A549 (cell line): ENCODE measurements at regions not wholly inside any gene's neighbourhood (a gene's known extent, or its start where the extent isn't known, plus 50 kb on each side); places are given as distances from the start of the nearest gene placed in this dataset.

Source experiments
- ATAC-seq, 2 experiments: fragments of 200-7000 bp in 1 of 2; fragments of >200 bp in 1 of 2; cut with Nextera tagmentation in 1 of 2; cut with Tn5 transposase in 1 of 2; 3 replicates each; pipeline versions ENCODE4 v1.8.0 to v1.9.1; 2018 to 2020; ENCODE audit warnings: mild to moderate bottlenecking in 1 of 2, moderate library complexity in 1 of 2
- CTCF ChIA-PET: fragments of 300-600 bp; sonication (Branson Sonifier 250); formaldehyde crosslinking; extraction: SDS; loops from one replicate; lab custom pipeline; 2021; ENCODE audit warnings: antibody characterized with exemption, inconsistent platforms; lab: Yijun Ruan, JAX
- POLR2A ChIA-PET: fragments of 350-600 bp; formaldehyde crosslinking; extraction: SDS; loops from one replicate; lab custom pipeline; 2021; ENCODE audit warnings: antibody characterized with exemption, inconsistent platforms; lab: Yijun Ruan, JAX
- DNase-seq, 2 experiments: peaks; one replicate each; pipeline versions ENCODE4 v3.0.0 to v3.0.0-alpha.2; 2011 to 2016; ENCODE audit warnings: low read depth in 1 of 2, low spot score in 1 of 2
- FAIRE-seq: peaks from 2 replicates; lab custom pipeline; 2011; peaks lifted over from hg19 to GRCh38; lab: Jason Lieb, UNC
- H3K27ac ChIP-seq, 2 experiments: fragments of >200 bp; sonication (Bioruptor Twin); formaldehyde crosslinking; 3 replicates each; pipeline ENCODE4 v1.5.1; 2016 to 2017
- H3K4me1 ChIP-seq: fragments of >200 bp; sonication (Bioruptor Twin); formaldehyde crosslinking; 3 replicates; pipeline ENCODE4 v1.6.1; 2016
- H3K4me2 ChIP-seq: fragments of >200 bp; sonication (Bioruptor Twin); formaldehyde crosslinking; 3 replicates; pipeline ENCODE4 v1.6.1; 2016
- H3K4me3 ChIP-seq: fragments of >200 bp; sonication (Bioruptor Twin); formaldehyde crosslinking; 3 replicates; pipeline ENCODE4 v1.5.1; 2016
- H3K9me3 ChIP-seq: fragments of >200 bp; sonication (Bioruptor Twin); formaldehyde crosslinking; 3 replicates; pipeline ENCODE4 v1.6.1; 2016
- CEBPB ChIP-seq, 2 experiments: fragments of >200 bp in 1 of 2; sonication (Bioruptor Twin) in 1 of 2; formaldehyde crosslinking in 1 of 2; IDR thresholded peaks; 2 replicates each; pipeline ENCODE4 v1.6.1; 2012 to 2016
- CHD2 ChIP-seq: fragments of 150-350 bp; IDR thresholded peaks from 2 replicates; pipeline ENCODE4 v1.6.1; 2014; ENCODE audit warnings: low read length; ENCODE audit not compliant: partially characterized antibody
- EHF ChIP-seq: fragments of 250-450 bp; sonication (Bioruptor Pico); IDR thresholded peaks from 2 replicates; pipeline ENCODE4 v1.5.0; 2020; ENCODE audit warnings: mild to moderate bottlenecking
- EHMT2 ChIP-seq: fragments of 200-600 bp; sonication (generic); IDR thresholded peaks from 2 replicates; pipeline ENCODE4 v1.6.1; 2016; ENCODE audit warnings: antibody characterized with exemption, low read depth, mild to moderate bottlenecking, moderate library complexity
- ESRRA ChIP-seq: fragments of 150-350 bp; IDR thresholded peaks from 2 replicates; pipeline ENCODE4 v1.6.1; 2014; ENCODE audit warnings: mild to moderate bottlenecking, low read length, borderline replicate concordance
- FOSL2 ChIP-seq, 2 experiments: fragments of 450-650 bp in 1 of 2; fragments of >200 bp in 1 of 2; sonication (Bioruptor Twin) in 1 of 2; formaldehyde crosslinking; IDR thresholded peaks; 2 replicates each; pipeline versions ENCODE4 v1.5.0 to v1.6.1; 2016 to 2020; ENCODE audit warnings: mild to moderate bottlenecking in 1 of 2, moderate library complexity in 1 of 2
- GATA3 ChIP-seq: IDR thresholded peaks from 2 replicates; pipeline ENCODE4 v1.6.1; 2012; ENCODE audit warnings: borderline replicate concordance
- HDAC2 ChIP-seq: fragments of 200-600 bp; sonication (generic); IDR thresholded peaks from 2 replicates; pipeline ENCODE4 v1.6.1; 2016
- HEYL ChIP-seq: fragments of 250-450 bp; sonication (Bioruptor Pico); IDR thresholded peaks from 2 replicates; pipeline ENCODE4 v1.8.0; 2021; ENCODE audit warnings: mild to moderate bottlenecking, moderate library complexity
- HOXA7 ChIP-seq: fragments of 250-450 bp; sonication (Bioruptor Pico); IDR thresholded peaks from 2 replicates; pipeline ENCODE4 v1.5.0; 2020; ENCODE audit warnings: mild to moderate bottlenecking, moderate library complexity
- KDM1A ChIP-seq: fragments of 200-600 bp; sonication (generic); IDR thresholded peaks from 2 replicates; pipeline ENCODE4 v1.6.1; 2016; ENCODE audit warnings: low read depth, mild to moderate bottlenecking
- MAFK ChIP-seq: fragments of 450-650 bp; IDR thresholded peaks from 2 replicates; pipeline ENCODE4 v1.6.1; 2014; ENCODE audit not compliant: partially characterized antibody
- MAX ChIP-seq: IDR thresholded peaks from 2 replicates; pipeline ENCODE4 v1.6.1; 2012
- MAZ ChIP-seq: fragments of 150-350 bp; IDR thresholded peaks from 2 replicates; pipeline ENCODE4 v1.6.1; 2014; ENCODE audit warnings: antibody characterized with exemption, low read depth, low read length, borderline replicate concordance
- NR3C1 ChIP-seq: fragments of >200 bp; sonication (Bioruptor Twin); formaldehyde crosslinking; IDR thresholded peaks from 3 replicates; pipeline ENCODE4 v1.6.1; 2017
- POLR2AphosphoS2 ChIP-seq: conservative IDR thresholded peaks from 2 replicates; pipeline ENCODE4 v1.6.1; 2012; ENCODE audit warnings: low read length, improper control_type of control experiment, inconsistent platforms
- RAD21 ChIP-seq, 2 experiments: fragments of >200 bp in 1 of 2; sonication (Bioruptor Twin) in 1 of 2; formaldehyde crosslinking in 1 of 2; IDR thresholded peaks in 1 of 2; conservative IDR thresholded peaks in 1 of 2; 2 replicates in 1 of 2; 3 replicates in 1 of 2; pipeline ENCODE4 v1.6.1; 2012 to 2018; ENCODE audit warnings: inconsistent platforms in 1 of 2
- RNF2 ChIP-seq: fragments of 200-600 bp; sonication (generic); IDR thresholded peaks from 2 replicates; pipeline ENCODE4 v1.6.1; 2016; ENCODE audit warnings: low read depth, mild to moderate bottlenecking, antibody characterized with exemption, moderate library complexity, borderline replicate concordance
- ZC3H11A ChIP-seq: fragments of 450-650 bp; IDR thresholded peaks from 2 replicates; pipeline ENCODE4 v1.6.1; 2014; ENCODE audit warnings: antibody characterized with exemption, mild to moderate bottlenecking
- ZFP36 ChIP-seq: fragments of 450-650 bp; IDR thresholded peaks from 2 replicates; pipeline ENCODE4 v1.6.1; 2014; ENCODE audit warnings: borderline replicate concordance; ENCODE audit not compliant: partially characterized antibody
- ZNF302 ChIP-seq: fragments of 250-450 bp; sonication (Bioruptor Pico); IDR thresholded peaks from 2 replicates; pipeline ENCODE4 v1.9.0; 2021; ENCODE audit warnings: inconsistent platforms, mild to moderate bottlenecking, moderate library complexity
- WGBS: methylation state at CpG from one replicate; pipeline ENCODE4 v1.1.6; 2017; ENCODE audit errors: missing lambda C conversion rate; 5-methylcytosine and 5-hydroxymethylcytosine counted together
- TF ChIP-seq, protein P1 (sequence below): fragments of 150-350 bp; IDR thresholded peaks from 2 replicates; pipeline ENCODE4 v1.6.1; 2014; ENCODE audit warnings: low read depth, mild to moderate bottlenecking, low read length

GRCh38 chr5:124034083-124034700 is 522.2 kb downstream of the CSNK1G3 start:
- Histone ChIP-seq H3K27ac (no peak overlapping the region), H3K4me2 (no peak overlapping the region), H3K4me1 (no peaks in the 10 kb centered on the region), H3K4me3 (no peak overlapping the region), H3K9me3 (no peaks in the 10 kb centered on the region)
- POLR2A ChIA-PET, result no interaction called here
- DNase-seq (no peak), ATAC-seq (no peak), FAIRE-seq (no peak)
- 56% methylated on average over 5 of the region's 5 CpGs for WGBS
- no peak for TF ChIP-seq POLR2AphosphoS2
- no peak for TF ChIP-seq ZC3H11A
- TF ChIP-seq GATA3, result no peak
- no peak for TF ChIP-seq KDM1A
- TF ChIP-seq FOSL2 (IDR thresholded peaks at IDR 0.05), result no peak
- TF ChIP-seq FOSL2 (CRISPR knock-in tag; IDR thresholded peaks at IDR 0.05), result no peak
- no peak for TF ChIP-seq EHMT2
- no peak for TF ChIP-seq ESRRA
- CTCF ChIA-PET, result no interaction called here

GRCh38 chr5:124030043-124030491 is 518.1 kb downstream of the CSNK1G3 start:
- FAIRE-seq, result no peak
- POLR2A ChIA-PET, result no interaction called here
- TF ChIP-seq MAFK (no peak), RAD21 (conservative IDR thresholded peaks at IDR 0.05 in 1 of 2, IDR thresholded peaks at IDR 0.05 in 1 of 2) (no peak), ZNF302 (CRISPR knock-in tag) (no peak), CHD2 (no peak)
- TF ChIP-seq, all 56 proteins: peak for 0
- Histone ChIP-seq H3K27ac (no peak overlapping the region), H3K4me3 (no peak overlapping the region), H3K4me1 (no peaks in the 10 kb centered on the region), H3K4me2 (no peak overlapping the region), H3K9me3 (no peaks in the 10 kb centered on the region)
- CTCF ChIA-PET, result interaction anchor here (1.4 kb wide), 1 partner anchor 10 kb away, joined by 3 read pairs; no protein-coding TSS in a partner anchor
- no peak for DNase-seq
- ATAC-seq, result no peak
- WGBS, result 43% methylated on average over 5 of the region's 5 CpGs

- POLR2A ChIA-PET, result no interaction called here
- no peak for DNase-seq
- CTCF ChIA-PET, result no interaction called here
- 17% methylated on average over 3 of the region's 3 CpGs for WGBS
- H3K4me1 ChIP-seq, result no peaks in the 10 kb centered on the region
- TF ChIP-seq MAX, result no peak
- no peak for TF ChIP-seq NR3C1
- TF ChIP-seq CEBPB (IDR thresholded peaks at IDR 0.05), result no peak
- no peak for TF ChIP-seq CHD2
- TF ChIP-seq ZFP36, result no peak
- TF ChIP-seq, all 56 proteins: peak for 0
- ATAC-seq, result no peak
- Histone ChIP-seq H3K9me3 (no peaks in the 10 kb centered on the region), H3K27ac (no peak overlapping the region), H3K4me3 (no peak overlapping the region), H3K4me2 (no peak overlapping the region)
- no peak for FAIRE-seq
Observed at GRCh38 chr5:124027441-124027840, 515.5 kb downstream of the CSNK1G3 start.

DNA sequence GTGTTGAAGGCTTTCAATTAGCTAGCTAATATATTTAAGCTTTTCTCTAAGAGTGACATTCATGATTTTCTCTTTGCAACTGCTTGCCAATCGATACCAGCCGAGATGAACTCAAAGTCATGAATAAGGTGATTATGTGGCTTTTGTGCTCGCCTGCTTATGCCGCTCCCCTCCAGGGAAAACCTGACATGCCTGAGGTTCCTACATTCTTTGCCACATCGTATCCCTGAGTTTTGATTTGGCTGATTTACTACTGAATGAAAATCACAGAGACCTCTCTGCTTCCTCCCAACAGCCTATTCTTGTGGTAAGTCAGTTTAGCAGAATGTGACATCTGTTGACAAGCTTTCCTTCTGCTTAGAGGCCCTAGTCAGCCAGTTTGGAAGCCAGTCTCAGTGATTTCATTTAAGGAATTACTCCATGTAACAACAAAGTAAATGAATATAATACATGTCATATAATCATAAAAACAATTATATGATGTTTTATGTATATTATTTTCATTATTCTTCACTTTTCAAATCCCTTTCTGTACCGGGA is 513.4 kb downstream of the CSNK1G3 start:
- no peak overlapping the region for H3K4me3 ChIP-seq
- TF ChIP-seq, protein P1, sequence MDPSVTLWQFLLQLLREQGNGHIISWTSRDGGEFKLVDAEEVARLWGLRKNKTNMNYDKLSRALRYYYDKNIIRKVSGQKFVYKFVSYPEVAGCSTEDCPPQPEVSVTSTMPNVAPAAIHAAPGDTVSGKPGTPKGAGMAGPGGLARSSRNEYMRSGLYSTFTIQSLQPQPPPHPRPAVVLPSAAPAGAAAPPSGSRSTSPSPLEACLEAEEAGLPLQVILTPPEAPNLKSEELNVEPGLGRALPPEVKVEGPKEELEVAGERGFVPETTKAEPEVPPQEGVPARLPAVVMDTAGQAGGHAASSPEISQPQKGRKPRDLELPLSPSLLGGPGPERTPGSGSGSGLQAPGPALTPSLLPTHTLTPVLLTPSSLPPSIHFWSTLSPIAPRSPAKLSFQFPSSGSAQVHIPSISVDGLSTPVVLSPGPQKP, result no peak
- TF ChIP-seq HDAC2 (no peak), EHF (CRISPR knock-in tag) (no peak), MAZ (no peak), RNF2 (no peak), MAX (no peak), HEYL (CRISPR knock-in tag) (no peak), FOSL2 (IDR thresholded peaks at IDR 0.05) (no peak), FOSL2 (CRISPR knock-in tag; IDR thresholded peaks at IDR 0.05) (no peak), HOXA7 (CRISPR knock-in tag) (no peak)
- H3K9me3 ChIP-seq, result no peaks in the 10 kb centered on the region; the same call in 2 of the 3 replicates
- ChIA-PET CTCF (no interaction called here), POLR2A (no interaction called here)
- WGBS, result 53% methylated on average over 6 of the region's 6 CpGs
- H3K4me2 ChIP-seq, result no peak overlapping the region
- DNase-seq (no peak), FAIRE-seq (no peak), ATAC-seq (no peak)
- no peak overlapping the region for H3K27ac ChIP-seq
- H3K4me1 ChIP-seq, result no peaks in the 10 kb centered on the region
